ENCODE measurements at regions not wholly inside any gene's neighbourhood (a gene's known extent, or its start where the extent isn't known, plus 50 kb on each side); places are given as distances from the start of the nearest gene placed in this dataset.

GRCh38 chrX:56462389-56462788, 101.0 kb upstream of the UBQLN2 start:
- TF ChIP-seq CTCF (IDR thresholded peaks at IDR 0.05; ENCODE audit: poor library complexity) (no peak), EZH2phosphoT487 (IDR thresholded peaks at IDR 0.05; ENCODE audit: low read depth, severe bottlenecking, unreplicated experiment) (no peak), EZH2 (IDR thresholded peaks at IDR 0.05; ENCODE audit: borderline replicate concordance) (no peak)

Measured in hepatocyte (in vitro differentiated cells).